Central memory CD8-positive, alpha-beta T cell (primary cell): ENCODE measurements at regions not wholly inside any gene's neighbourhood (a gene's known extent, or its start where the extent isn't known, plus 50 kb on each side); places are given as distances from the start of the nearest gene placed in this dataset.

ENCODE experiments used
- ATAC-seq: fragments of 150-1000 bp; cut with Tn5 transposase; replicated peaks from 2 replicates; pipeline ENCODE4 v1.10.0; 2022; ENCODE audit warnings: mild to moderate bottlenecking, moderate FRiP score, moderate number of reproducible peaks; ENCODE audit not compliant: poor library complexity, severe bottlenecking; ENCODE audit errors: extremely low read depth
- DNase-seq, 2 donors: peaks; one replicate each; pipeline ENCODE4 v3.0.0; 2021; ENCODE audit warnings: low spot score in 2 of 2
- H3K27ac Mint-ChIP-seq: one replicate; pipeline ENCODE4 v1.8.0; 2022; ENCODE audit warnings: low read depth, mild to moderate bottlenecking, moderate library complexity, mixed read lengths
- H3K27me3 Mint-ChIP-seq: one replicate; pipeline ENCODE4 v1.8.0; 2022; ENCODE audit warnings: mixed read lengths
- H3K36me3 Mint-ChIP-seq: one replicate; pipeline ENCODE4 v1.8.0; 2022; ENCODE audit warnings: mild to moderate bottlenecking, moderate library complexity, mixed read lengths; ENCODE audit not compliant: insufficient read depth
- H3K4me1 Mint-ChIP-seq: one replicate; pipeline ENCODE4 v1.8.0; 2022; ENCODE audit warnings: mixed read lengths
- H3K4me3 Mint-ChIP-seq: one replicate; pipeline ENCODE4 v1.8.0; 2022; ENCODE audit warnings: mild to moderate bottlenecking, moderate library complexity, mixed read lengths
- H3K9me3 Mint-ChIP-seq: one replicate; pipeline ENCODE4 v1.8.0; 2022; ENCODE audit warnings: mixed read lengths

DNA sequence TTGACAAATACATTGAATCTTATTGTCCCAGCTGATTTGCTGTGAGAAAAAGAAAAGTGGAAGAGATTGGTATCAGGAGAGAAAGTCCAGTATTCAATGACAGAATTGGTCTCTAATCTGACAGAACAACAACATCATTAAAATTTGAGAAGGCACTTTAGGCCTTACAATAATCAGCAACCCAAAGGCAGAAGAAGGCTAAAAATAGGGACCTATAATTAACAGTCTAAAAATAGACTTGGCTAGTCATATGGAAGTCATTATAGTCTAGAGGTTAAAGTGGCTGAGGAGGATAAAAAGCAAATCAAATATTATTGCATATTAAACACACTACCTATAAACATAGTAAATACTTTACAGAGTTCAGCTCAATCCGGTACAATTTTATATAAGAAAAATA is 393.6 kb upstream of the JAG1 start:
- no peak overlapping the region for H3K4me3 Mint-ChIP-seq
- no peaks in the 10 kb centered on the region for H3K27me3 Mint-ChIP-seq
- DNase-seq = no peak
- H3K36me3 Mint-ChIP-seq = no peaks in the 10 kb centered on the region
- no peaks in the 10 kb centered on the region for H3K4me1 Mint-ChIP-seq
- H3K27ac Mint-ChIP-seq = no peak overlapping the region
- no peak for ATAC-seq
- H3K9me3 Mint-ChIP-seq = peaks cover 7% of the 10 kb centered on the region

DNA sequence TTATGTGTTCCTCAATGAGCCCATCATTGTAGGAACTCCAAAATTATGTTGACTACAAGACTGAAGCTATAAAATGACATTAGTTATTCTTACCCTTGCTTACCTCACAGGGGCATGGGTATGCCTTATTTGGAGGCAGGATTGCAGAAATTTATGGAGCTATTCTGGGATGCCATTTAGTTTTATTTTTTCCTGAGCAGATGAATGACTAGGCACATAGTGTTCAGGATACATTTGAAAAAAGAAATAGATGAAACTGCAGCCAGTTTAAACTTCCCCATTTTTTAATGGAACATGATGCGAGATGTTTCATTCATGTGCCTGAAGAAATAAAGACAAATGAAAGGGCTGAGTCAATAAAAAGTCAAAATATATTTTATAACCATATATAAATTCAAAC is 399.2 kb upstream of the JAG1 start:
- H3K27me3 Mint-ChIP-seq = no peaks in the 10 kb centered on the region
- no peak overlapping the region for H3K27ac Mint-ChIP-seq
- H3K4me1 Mint-ChIP-seq = no peaks in the 10 kb centered on the region
- no peaks in the 10 kb centered on the region for H3K36me3 Mint-ChIP-seq
- ATAC-seq (no peak), DNase-seq (no peak)
- H3K9me3 Mint-ChIP-seq = peaks cover 13% of the 10 kb centered on the region
- no peak overlapping the region for H3K4me3 Mint-ChIP-seq

DNA sequence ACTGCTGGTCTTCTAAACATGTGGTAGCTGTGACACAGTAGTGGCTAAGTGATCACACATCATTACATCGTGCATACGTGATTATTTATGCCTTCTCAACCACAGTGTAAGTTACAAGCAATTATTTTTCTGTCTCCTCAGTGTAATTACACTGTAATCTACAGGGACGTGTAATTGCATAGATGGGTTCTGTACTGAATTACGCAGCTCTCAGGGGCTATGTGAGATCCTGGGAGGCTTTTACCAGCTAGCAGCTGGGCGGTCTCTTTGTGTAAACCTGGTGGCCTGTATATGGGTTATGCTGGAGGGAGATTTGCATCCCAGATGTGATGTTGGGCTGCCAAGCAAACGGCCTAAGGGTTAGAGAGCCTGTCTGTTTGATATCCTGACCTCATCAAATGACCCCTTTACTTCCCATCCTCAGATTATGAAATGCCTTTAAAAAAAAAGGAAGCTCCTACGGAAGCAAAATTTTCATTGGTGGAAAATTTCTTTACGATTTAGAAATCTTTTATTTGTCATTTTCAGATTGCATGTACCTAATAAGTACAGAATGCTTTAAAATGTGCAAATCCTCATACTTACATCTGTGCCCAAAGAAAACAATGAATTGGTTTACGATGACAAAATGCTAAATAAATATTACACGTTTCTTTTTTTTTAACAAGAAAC is 402.8 kb upstream of the JAG1 start:
- Mint-ChIP-seq H3K27me3 (no peaks in the 10 kb centered on the region), H3K27ac (no peak overlapping the region), H3K4me3 (no peak overlapping the region), H3K9me3 (peaks cover 13% of the 10 kb centered on the region), H3K36me3 (no peaks in the 10 kb centered on the region), H3K4me1 (no peaks in the 10 kb centered on the region)
- DNase-seq = no peak
- ATAC-seq = no peak

DNA sequence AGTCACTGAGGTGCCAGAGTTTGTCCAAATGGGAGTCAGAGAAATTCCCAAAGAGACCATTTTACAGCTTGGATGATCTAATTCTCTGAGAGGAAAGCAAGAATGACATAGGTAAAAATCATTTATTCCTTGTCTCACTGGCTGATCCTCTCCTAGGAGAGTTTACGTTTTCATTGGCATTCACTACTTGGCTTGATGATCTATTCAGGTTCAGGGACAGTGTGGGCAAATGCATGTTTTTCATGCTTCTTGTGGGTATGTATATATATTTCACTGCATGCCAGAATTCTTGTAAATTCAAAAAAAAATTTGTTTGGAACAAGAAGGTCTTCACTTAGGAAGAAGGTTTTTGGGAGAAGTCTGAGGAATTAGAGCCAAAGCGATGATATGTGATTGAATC is 403.4 kb upstream of the JAG1 start:
- no peak for ATAC-seq
- H3K27ac Mint-ChIP-seq = no peak overlapping the region
- DNase-seq = no peak
- peaks cover 11% of the 10 kb centered on the region for H3K9me3 Mint-ChIP-seq
- H3K4me3 Mint-ChIP-seq = no peak overlapping the region
- no peaks in the 10 kb centered on the region for H3K36me3 Mint-ChIP-seq
- no peaks in the 10 kb centered on the region for H3K27me3 Mint-ChIP-seq
- no peaks in the 10 kb centered on the region for H3K4me1 Mint-ChIP-seq

DNA sequence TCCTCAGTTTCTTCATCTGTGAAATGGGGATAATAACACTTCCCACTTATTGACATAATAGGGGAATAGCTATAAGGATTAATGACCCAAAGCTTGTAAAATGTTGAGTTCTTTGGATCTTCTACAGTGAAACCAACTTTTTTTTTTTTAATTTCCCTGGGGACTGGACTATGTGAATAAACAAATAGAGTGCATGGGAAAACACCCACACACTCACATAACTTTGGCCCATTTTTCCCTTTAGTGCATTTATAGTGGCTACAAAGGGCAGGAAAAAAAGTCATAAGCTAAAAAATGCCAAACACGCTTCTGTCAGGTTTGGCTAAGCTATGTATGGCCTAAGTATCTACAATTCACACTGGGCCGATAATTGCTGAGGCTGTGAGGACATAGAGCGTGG is 406.2 kb upstream of the JAG1 start:
- H3K27ac Mint-ChIP-seq = no peak overlapping the region
- no peak overlapping the region for H3K4me3 Mint-ChIP-seq
- no peaks in the 10 kb centered on the region for H3K36me3 Mint-ChIP-seq
- no peaks in the 10 kb centered on the region for H3K4me1 Mint-ChIP-seq
- no peak for ATAC-seq
- H3K27me3 Mint-ChIP-seq = no peaks in the 10 kb centered on the region
- H3K9me3 Mint-ChIP-seq = peaks cover 9% of the 10 kb centered on the region
- no peak for DNase-seq

DNA sequence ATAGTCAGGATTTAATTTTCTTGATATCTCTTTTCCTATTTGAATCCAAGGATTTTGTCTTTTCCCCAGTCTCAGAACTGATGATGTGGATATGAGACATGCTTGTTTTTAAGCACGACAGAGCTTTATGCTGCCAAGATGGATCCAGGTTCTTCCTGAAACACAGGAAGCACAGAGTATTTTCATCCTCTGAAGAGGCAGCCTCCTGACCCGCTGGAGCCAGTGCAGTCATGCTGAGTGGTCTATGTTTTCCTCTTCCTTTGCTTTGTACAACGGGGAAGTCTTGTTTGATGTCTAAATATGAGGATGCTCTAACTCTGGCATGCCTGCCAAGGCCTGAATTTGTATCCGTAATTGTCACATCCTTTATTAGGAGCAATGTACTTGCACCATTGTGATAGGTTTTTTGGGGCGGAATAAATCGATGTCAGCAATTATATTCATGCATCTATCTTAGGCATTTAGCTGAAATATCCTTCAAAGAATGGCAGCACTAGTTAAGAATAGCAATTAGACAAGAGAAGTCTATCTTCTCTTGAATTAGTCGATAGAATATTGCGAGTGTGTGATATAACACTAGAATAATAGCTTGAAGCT is 407.1 kb upstream of the JAG1 start:
- peaks cover 9% of the 10 kb centered on the region for H3K9me3 Mint-ChIP-seq
- H3K36me3 Mint-ChIP-seq = no peaks in the 10 kb centered on the region
- DNase-seq = no peak
- no peaks in the 10 kb centered on the region for H3K27me3 Mint-ChIP-seq
- H3K4me3 Mint-ChIP-seq = no peak overlapping the region
- no peak overlapping the region for H3K27ac Mint-ChIP-seq
- no peaks in the 10 kb centered on the region for H3K4me1 Mint-ChIP-seq
- no peak for ATAC-seq

DNA sequence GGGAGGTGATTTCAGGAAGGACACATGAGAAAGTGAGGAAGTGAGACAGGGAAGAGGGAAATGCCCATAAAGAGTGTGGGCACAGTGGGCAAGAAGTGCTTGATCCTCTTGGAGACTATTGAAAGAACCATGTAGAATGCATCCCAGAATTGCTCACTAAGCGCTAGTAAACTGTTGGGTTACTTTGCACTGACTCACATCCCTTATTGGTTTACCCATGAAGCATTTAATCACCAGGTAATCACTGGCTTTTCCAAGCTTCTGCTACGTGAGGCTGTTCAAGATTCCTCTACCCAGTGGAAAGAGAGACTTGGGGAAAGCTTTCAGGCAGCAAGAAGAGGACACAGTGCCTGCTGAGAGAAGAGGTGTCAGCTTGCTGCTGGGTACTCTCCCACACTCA is 410.0 kb upstream of the JAG1 start:
- no peaks in the 10 kb centered on the region for H3K27me3 Mint-ChIP-seq
- H3K4me1 Mint-ChIP-seq = no peaks in the 10 kb centered on the region
- no peaks in the 10 kb centered on the region for H3K36me3 Mint-ChIP-seq
- H3K9me3 Mint-ChIP-seq = peaks cover 24% of the 10 kb centered on the region
- ATAC-seq (no peak), DNase-seq (no peak)
- no peak overlapping the region for H3K4me3 Mint-ChIP-seq
- no peak overlapping the region for H3K27ac Mint-ChIP-seq

DNA sequence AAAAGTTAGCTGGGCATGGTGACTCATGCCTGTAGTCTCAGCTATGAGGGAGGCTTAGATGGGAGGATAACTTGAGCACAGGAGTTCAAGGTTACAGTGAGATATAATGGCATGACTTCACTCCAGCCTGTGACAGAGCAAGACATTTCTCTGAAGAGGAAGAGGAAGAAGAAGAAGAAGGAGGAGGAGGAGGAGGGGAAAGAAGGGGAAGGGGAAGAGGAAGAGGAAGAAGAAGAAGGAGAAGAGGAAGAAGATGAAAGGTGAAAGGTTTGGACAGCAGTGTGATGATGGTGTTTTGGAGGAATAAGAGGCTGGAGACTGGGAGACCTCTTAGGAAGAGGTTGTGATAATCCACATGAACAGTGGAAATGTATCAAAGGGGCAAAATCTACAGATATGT is 410.7 kb upstream of the JAG1 start:
- no peak overlapping the region for H3K4me3 Mint-ChIP-seq
- peaks cover 24% of the 10 kb centered on the region for H3K9me3 Mint-ChIP-seq
- H3K27me3 Mint-ChIP-seq = no peaks in the 10 kb centered on the region
- no peak overlapping the region for H3K27ac Mint-ChIP-seq
- DNase-seq = no peak
- no peaks in the 10 kb centered on the region for H3K36me3 Mint-ChIP-seq
- no peaks in the 10 kb centered on the region for H3K4me1 Mint-ChIP-seq
- ATAC-seq = no peak

DNA sequence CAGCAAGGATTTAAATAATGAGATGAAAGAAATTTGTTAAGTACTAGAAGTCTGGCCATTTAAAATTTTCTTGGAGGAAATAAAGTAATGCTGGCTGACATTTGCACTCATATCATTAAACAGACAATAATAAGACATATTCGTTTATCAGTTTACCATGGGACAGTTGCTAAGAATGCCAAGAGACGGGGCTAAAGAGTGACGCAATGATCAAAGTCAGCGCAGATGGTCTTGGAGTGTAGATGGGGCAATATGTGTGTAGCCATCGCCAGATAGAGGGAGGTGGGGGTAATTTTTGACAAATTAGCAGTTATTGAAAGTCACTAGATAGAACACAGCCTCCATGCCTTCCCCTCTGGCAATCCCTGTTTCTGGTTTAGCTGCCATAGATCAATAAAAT is 413.2 kb upstream of the JAG1 start:
- DNase-seq (no peak), ATAC-seq (no peak)
- Mint-ChIP-seq H3K4me3 (no peak overlapping the region), H3K4me1 (no peaks in the 10 kb centered on the region), H3K27ac (no peak overlapping the region), H3K36me3 (no peaks in the 10 kb centered on the region), H3K9me3 (peaks cover 28% of the 10 kb centered on the region), H3K27me3 (no peaks in the 10 kb centered on the region)

DNA sequence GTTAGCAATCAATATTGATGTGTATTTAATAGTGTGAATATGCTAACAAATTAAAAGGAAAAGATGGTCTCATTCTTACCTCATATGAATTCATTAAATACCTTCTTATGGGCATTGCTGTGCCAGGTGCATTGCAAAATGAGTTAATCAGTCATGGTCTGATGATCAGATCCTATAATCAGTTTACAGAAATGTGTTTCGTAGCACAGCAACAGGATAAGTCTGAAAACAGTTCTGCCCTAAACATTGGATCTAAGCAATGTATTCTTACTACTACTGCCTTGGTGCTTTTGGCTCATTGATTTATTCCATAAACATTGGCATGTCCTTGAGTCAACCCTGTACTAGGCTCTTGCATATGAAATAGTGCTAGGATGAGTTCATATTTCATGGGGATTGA is 417.0 kb upstream of the JAG1 start:
- Mint-ChIP-seq H3K27me3 (no peaks in the 10 kb centered on the region), H3K4me1 (no peaks in the 10 kb centered on the region), H3K27ac (no peak overlapping the region), H3K4me3 (no peak overlapping the region), H3K9me3 (peaks cover 20% of the 10 kb centered on the region), H3K36me3 (no peaks in the 10 kb centered on the region)
- DNase-seq = no peak
- no peak for ATAC-seq

DNA sequence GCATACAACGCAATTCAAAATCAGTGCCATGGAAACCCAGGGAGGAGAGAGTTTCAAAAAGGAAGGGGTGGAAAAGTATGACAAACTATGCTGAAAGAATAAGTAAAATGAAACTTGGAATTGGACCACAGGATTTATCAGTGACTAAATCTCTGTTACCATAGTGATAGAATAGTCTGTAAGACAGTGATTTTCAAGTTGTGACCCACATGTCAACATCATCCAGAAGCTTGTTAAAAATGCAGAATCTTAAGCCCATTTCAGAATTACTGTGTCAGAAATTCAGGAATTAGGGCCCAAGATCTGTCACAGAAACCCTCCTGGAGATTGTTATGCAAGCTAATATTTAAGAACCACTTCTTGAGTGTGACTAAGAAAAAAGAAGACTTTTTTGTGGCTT is 417.7 kb upstream of the JAG1 start:
- Mint-ChIP-seq H3K27me3 (no peaks in the 10 kb centered on the region), H3K4me1 (no peaks in the 10 kb centered on the region), H3K4me3 (no peak overlapping the region), H3K36me3 (no peaks in the 10 kb centered on the region), H3K27ac (no peak overlapping the region), H3K9me3 (peaks cover 27% of the 10 kb centered on the region)
- DNase-seq (no peak), ATAC-seq (no peak)

DNA sequence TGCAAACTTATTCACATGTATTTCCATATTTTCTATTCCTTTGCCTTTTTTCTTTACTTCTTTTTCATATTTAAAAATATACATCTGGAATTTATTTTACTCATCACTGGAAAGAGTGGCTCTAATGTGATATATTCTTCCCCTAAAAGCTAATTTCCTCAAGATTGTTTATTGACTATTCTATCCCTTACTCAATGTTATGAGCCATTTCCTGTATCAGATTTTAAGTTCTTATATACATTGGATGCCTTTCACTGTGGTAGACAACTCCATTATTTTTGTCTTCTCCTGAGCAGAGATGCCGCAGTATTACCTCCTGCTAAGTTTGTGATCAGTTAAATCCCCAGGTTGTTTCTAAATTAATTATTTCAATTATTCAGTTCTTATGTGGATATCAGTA is 418.4 kb upstream of the JAG1 start:
- Mint-ChIP-seq H3K27ac (no peak overlapping the region), H3K36me3 (no peaks in the 10 kb centered on the region), H3K4me1 (no peaks in the 10 kb centered on the region), H3K27me3 (no peaks in the 10 kb centered on the region), H3K4me3 (no peak overlapping the region), H3K9me3 (peaks cover 22% of the 10 kb centered on the region)
- no peak for ATAC-seq
- no peak for DNase-seq

DNA sequence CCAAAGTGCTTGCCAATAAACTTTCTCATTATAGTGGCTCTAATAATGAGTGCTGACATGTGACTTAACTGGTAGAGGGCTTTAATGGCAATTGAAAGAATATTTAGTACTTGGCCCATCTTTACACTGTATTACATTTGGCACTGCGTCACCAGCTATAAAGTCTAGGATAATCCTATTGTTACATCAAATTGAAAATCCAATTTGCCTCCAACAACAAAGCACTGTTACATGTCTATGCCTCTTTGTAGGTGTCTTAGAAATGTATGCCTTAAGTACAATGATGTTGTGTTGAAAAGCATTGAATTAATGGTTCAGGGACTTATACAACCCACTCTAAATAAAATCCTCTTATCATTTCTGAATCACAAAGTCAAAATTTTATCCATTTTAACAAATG is 420.4 kb upstream of the JAG1 start:
- Mint-ChIP-seq H3K9me3 (peaks cover 12% of the 10 kb centered on the region), H3K4me3 (no peak overlapping the region), H3K4me1 (no peaks in the 10 kb centered on the region), H3K36me3 (no peaks in the 10 kb centered on the region), H3K27me3 (no peaks in the 10 kb centered on the region), H3K27ac (no peak overlapping the region)
- ATAC-seq (no peak), DNase-seq (no peak)
